ENCODE measurements at regions not wholly inside any gene's neighbourhood (a gene's known extent, or its start where the extent isn't known, plus 50 kb on each side); places are given as distances from the start of the nearest gene placed in this dataset.

GRCh38 chr2:41827354-41827971, 220.4 kb upstream of the PKDCC start:
- DNase-seq, result no peak

- DNase-seq, result no peak
These were observed 219.7 kb upstream of the PKDCC start for GRCh38 chr2:41828052-41828643.

- peak; percentile 31 for DNase-seq
These were observed 218.8 kb upstream of the PKDCC start for GRCh38 chr2:41829052-41829451.

GRCh38 chr2:41830600-41830999, 217.2 kb upstream of the PKDCC start:
- DNase-seq, result peak; percentile 86

- DNase-seq, result no peak
These were observed 215.6 kb upstream of the PKDCC start for GRCh38 chr2:41832218-41832617.

GRCh38 chr2:41835401-41835800, 212.4 kb upstream of the PKDCC start:
- DNase-seq, result no peak

- peak; percentile 78 for DNase-seq
These were observed 210.9 kb upstream of the PKDCC start for GRCh38 chr2:41836948-41837347.

- DNase-seq, result no peak
These were observed 210.2 kb upstream of the PKDCC start for GRCh38 chr2:41837610-41838009.

- peak; percentile 97 for DNase-seq
These were observed 206.9 kb upstream of the PKDCC start for GRCh38 chr2:41840702-41841551.

- DNase-seq, result no peak
These were observed 200.9 kb upstream of the PKDCC start for GRCh38 chr2:41846962-41847361.

- no peak for DNase-seq
These were observed 199.9 kb upstream of the PKDCC start for GRCh38 chr2:41847744-41848441.

- no peak for DNase-seq
These were observed 196.3 kb upstream of the PKDCC start for GRCh38 chr2:41851554-41851953.

GRCh38 chr2:41853427-41854191, 194.2 kb upstream of the PKDCC start:
- peak; percentile 56 for DNase-seq

GRCh38 chr2:41854227-41854626, 193.6 kb upstream of the PKDCC start:
- DNase-seq, result no peak

- no peak for DNase-seq
These were observed 190.9 kb upstream of the PKDCC start for GRCh38 chr2:41856946-41857345.

GRCh38 chr2:41859615-41860514, 188.0 kb upstream of the PKDCC start:
- no peak for DNase-seq

GRCh38 chr2:41863062-41863461, 184.8 kb upstream of the PKDCC start:
- DNase-seq, result no peak

GRCh38 chr2:41865263-41865662, 182.6 kb upstream of the PKDCC start:
- no peak for DNase-seq

GRCh38 chr2:41867553-41867952, 180.3 kb upstream of the PKDCC start:
- no peak for DNase-seq

GRCh38 chr2:41869542-41870264, 178.1 kb upstream of the PKDCC start:
- peak; percentile 82 for DNase-seq

GRCh38 chr2:41870265-41870585, 177.6 kb upstream of the PKDCC start:
- DNase-seq, result no peak
